ENCODE measurements at regions not wholly inside any gene's neighbourhood (a gene's known extent, or its start where the extent isn't known, plus 50 kb on each side); places are given as distances from the start of the nearest gene placed in this dataset.

- no peak overlapping the region for H3K4me2 ChIP-seq (ENCODE audit: insufficient read depth, low read length, poor library complexity, severe bottlenecking)
- no peak overlapping the region for H3K9ac ChIP-seq (ENCODE audit: low read depth, low read length, poor library complexity)
- no peak overlapping the region for H2AFZ ChIP-seq (ENCODE audit: low read length)
- H3K36me3 ChIP-seq (replicated peaks in 1 of 2; ENCODE audit: control insufficient read depth in 2 of 2, insufficient read depth in 2 of 2, low read length in 2 of 2), result no peaks in the 10 kb centered on the region
- no peak overlapping the region for H3K4ac ChIP-seq (ENCODE audit: low read length)
- H3K79me1 ChIP-seq (ENCODE audit: low read depth, low read length), result no peaks in the 10 kb centered on the region
- H2BK15ac ChIP-seq (ENCODE audit: low read length), result no peak overlapping the region
- no peak overlapping the region for H2AK5ac ChIP-seq (ENCODE audit: low read depth, low read length)
- no peak overlapping the region for H4K8ac ChIP-seq (ENCODE audit: low read depth, low read length)
- H3K23ac ChIP-seq (ENCODE audit: low read depth, low read length, poor library complexity), result no peak overlapping the region
- peaks cover 0 to 22% of the 10 kb centered on the region in 2 donors for H3K9me3 ChIP-seq (replicated peaks in 1 of 2; ENCODE audit: control insufficient read depth in 2 of 2, insufficient read depth in 1 of 2, low read depth in 1 of 2, low read length in 2 of 2)
- H2BK120ac ChIP-seq (ENCODE audit: low read depth, low read length), result no peak overlapping the region
- no peak overlapping the region for H3K4me3 ChIP-seq (ENCODE audit: low read length in 2 of 2)
- no peak for DNase-seq (ENCODE audit: low spot score)
- H2BK12ac ChIP-seq (ENCODE audit: low read length), result no peak overlapping the region
- no CpG with 5 or more reads among the region's 1 CpG for WGBS, 2 donors (ENCODE audit: extremely low coverage in 2 of 2, insufficient read length in 2 of 2, insufficient replicate concordance in 1 of 2)
- no peak overlapping the region for H3K14ac ChIP-seq (ENCODE audit: low read length)
- H3K4me1 ChIP-seq (ENCODE audit: control insufficient read depth in 2 of 2, insufficient read depth in 1 of 2, low read depth in 1 of 2, low read length in 2 of 2), result no peaks in the 10 kb centered on the region
- H3K27ac ChIP-seq (replicated peaks; ENCODE audit: low read length), result no peak overlapping the region
- H3K27me3 ChIP-seq (ENCODE audit: control insufficient read depth in 3 of 3, insufficient read depth in 3 of 3, low read depth in 1 of 3, low read length in 3 of 3), result no peaks in the 10 kb centered on the region
- H3K18ac ChIP-seq (ENCODE audit: low read length), result no peak overlapping the region
- no peak overlapping the region for H2BK5ac ChIP-seq (ENCODE audit: low read length)
- no peak overlapping the region for H4K91ac ChIP-seq (ENCODE audit: low read depth, low read length, poor library complexity)
These were observed 482.5 kb upstream of the SPRY2 start for GRCh38 chr13:80823472-80823871.

GRCh38 chr13:80821466-80821865 is 480.5 kb upstream of the SPRY2 start:
- Histone ChIP-seq H3K9ac (ENCODE audit: low read depth, low read length, poor library complexity) (no peak overlapping the region), H3K18ac (ENCODE audit: low read length) (no peak overlapping the region), H4K8ac (ENCODE audit: low read depth, low read length) (no peak overlapping the region), H3K4me3 (ENCODE audit: low read length in 2 of 2) (no peak overlapping the region), H2BK120ac (ENCODE audit: low read depth, low read length) (no peak overlapping the region), H3K79me1 (ENCODE audit: low read depth, low read length) (no peaks in the 10 kb centered on the region), H3K4me1 (ENCODE audit: control insufficient read depth in 2 of 2, insufficient read depth in 1 of 2, low read depth in 1 of 2, low read length in 2 of 2) (no peaks in the 10 kb centered on the region), H3K36me3 (replicated peaks in 1 of 2; ENCODE audit: control insufficient read depth in 2 of 2, insufficient read depth in 2 of 2, low read length in 2 of 2) (no peaks in the 10 kb centered on the region), H3K23ac (ENCODE audit: low read depth, low read length, poor library complexity) (no peak overlapping the region), H2BK5ac (ENCODE audit: low read length) (no peak overlapping the region), H3K27me3 (ENCODE audit: control insufficient read depth in 3 of 3, insufficient read depth in 3 of 3, low read depth in 1 of 3, low read length in 3 of 3) (no peaks in the 10 kb centered on the region), H3K4me2 (ENCODE audit: insufficient read depth, low read length, poor library complexity, severe bottlenecking) (no peak overlapping the region), H4K91ac (ENCODE audit: low read depth, low read length, poor library complexity) (no peak overlapping the region), H3K14ac (ENCODE audit: low read length) (no peak overlapping the region), H3K9me3 (replicated peaks in 1 of 2; ENCODE audit: control insufficient read depth in 2 of 2, insufficient read depth in 1 of 2, low read depth in 1 of 2, low read length in 2 of 2) (peaks cover 0 to 34% of the 10 kb centered on the region in 2 donors), H2BK12ac (ENCODE audit: low read length) (no peak overlapping the region), H2AFZ (ENCODE audit: low read length) (no peak overlapping the region), H2BK15ac (ENCODE audit: low read length) (no peak overlapping the region), H3K27ac (replicated peaks; ENCODE audit: low read length) (no peak overlapping the region), H3K4ac (ENCODE audit: low read length) (no peak overlapping the region), H2AK5ac (ENCODE audit: low read depth, low read length) (no peak overlapping the region)
- no peak for DNase-seq (ENCODE audit: low spot score)

- WGBS, 2 donors (ENCODE audit: extremely low coverage in 2 of 2, insufficient read length in 2 of 2, insufficient replicate concordance in 1 of 2), result no CpG with 5 or more reads among the region's 1 CpG
- Histone ChIP-seq H2AK5ac (ENCODE audit: low read depth, low read length) (no peak overlapping the region), H3K9ac (ENCODE audit: low read depth, low read length, poor library complexity) (no peak overlapping the region), H3K4me3 (ENCODE audit: low read length in 2 of 2) (no peak overlapping the region), H2BK15ac (ENCODE audit: low read length) (no peak overlapping the region), H2BK12ac (ENCODE audit: low read length) (no peak overlapping the region), H3K79me1 (ENCODE audit: low read depth, low read length) (no peaks in the 10 kb centered on the region), H3K9me3 (replicated peaks in 1 of 2; ENCODE audit: control insufficient read depth in 2 of 2, insufficient read depth in 1 of 2, low read depth in 1 of 2, low read length in 2 of 2) (peaks cover 0 to 22% of the 10 kb centered on the region in 2 donors), H4K8ac (ENCODE audit: low read depth, low read length) (no peak overlapping the region), H3K27ac (replicated peaks; ENCODE audit: low read length) (no peak overlapping the region), H3K4me2 (ENCODE audit: insufficient read depth, low read length, poor library complexity, severe bottlenecking) (no peak overlapping the region), H2BK120ac (ENCODE audit: low read depth, low read length) (no peak overlapping the region), H3K4ac (ENCODE audit: low read length) (no peak overlapping the region), H3K18ac (ENCODE audit: low read length) (no peak overlapping the region), H3K36me3 (replicated peaks in 1 of 2; ENCODE audit: control insufficient read depth in 2 of 2, insufficient read depth in 2 of 2, low read length in 2 of 2) (no peaks in the 10 kb centered on the region), H3K23ac (ENCODE audit: low read depth, low read length, poor library complexity) (no peak overlapping the region), H2AFZ (ENCODE audit: low read length) (no peak overlapping the region), H3K14ac (ENCODE audit: low read length) (no peak overlapping the region), H4K91ac (ENCODE audit: low read depth, low read length, poor library complexity) (no peak overlapping the region), H3K27me3 (ENCODE audit: control insufficient read depth in 3 of 3, insufficient read depth in 3 of 3, low read depth in 1 of 3, low read length in 3 of 3) (no peaks in the 10 kb centered on the region), H2BK5ac (ENCODE audit: low read length) (no peak overlapping the region), H3K4me1 (ENCODE audit: control insufficient read depth in 2 of 2, insufficient read depth in 1 of 2, low read depth in 1 of 2, low read length in 2 of 2) (no peaks in the 10 kb centered on the region)
- DNase-seq (ENCODE audit: low spot score), result no peak
These were observed 477.1 kb upstream of the SPRY2 start for GRCh38 chr13:80817979-80818378.

- Histone ChIP-seq H3K9me3 (replicated peaks in 1 of 2; ENCODE audit: control insufficient read depth in 2 of 2, insufficient read depth in 1 of 2, low read depth in 1 of 2, low read length in 2 of 2) (peaks cover 0 to 28% of the 10 kb centered on the region in 2 donors), H3K4ac (ENCODE audit: low read length) (no peak overlapping the region), H2BK5ac (ENCODE audit: low read length) (no peak overlapping the region), H4K8ac (ENCODE audit: low read depth, low read length) (no peak overlapping the region), H3K4me3 (ENCODE audit: low read length in 2 of 2) (no peak overlapping the region), H3K4me1 (ENCODE audit: control insufficient read depth in 2 of 2, insufficient read depth in 1 of 2, low read depth in 1 of 2, low read length in 2 of 2) (no peaks in the 10 kb centered on the region), H3K14ac (ENCODE audit: low read length) (no peak overlapping the region), H3K27ac (replicated peaks; ENCODE audit: low read length) (no peak overlapping the region), H2BK12ac (ENCODE audit: low read length) (no peak overlapping the region), H3K36me3 (replicated peaks in 1 of 2; ENCODE audit: control insufficient read depth in 2 of 2, insufficient read depth in 2 of 2, low read length in 2 of 2) (no peaks in the 10 kb centered on the region), H2BK120ac (ENCODE audit: low read depth, low read length) (no peak overlapping the region), H2AFZ (ENCODE audit: low read length) (no peak overlapping the region), H3K9ac (ENCODE audit: low read depth, low read length, poor library complexity) (no peak overlapping the region), H4K91ac (ENCODE audit: low read depth, low read length, poor library complexity) (no peak overlapping the region), H2BK15ac (ENCODE audit: low read length) (no peak overlapping the region), H3K4me2 (ENCODE audit: insufficient read depth, low read length, poor library complexity, severe bottlenecking) (no peak overlapping the region), H3K79me1 (ENCODE audit: low read depth, low read length) (no peaks in the 10 kb centered on the region), H3K27me3 (ENCODE audit: control insufficient read depth in 3 of 3, insufficient read depth in 3 of 3, low read depth in 1 of 3, low read length in 3 of 3) (no peaks in the 10 kb centered on the region), H3K23ac (ENCODE audit: low read depth, low read length, poor library complexity) (no peak overlapping the region), H2AK5ac (ENCODE audit: low read depth, low read length) (no peak overlapping the region), H3K18ac (ENCODE audit: low read length) (no peak overlapping the region)
- DNase-seq (ENCODE audit: low spot score), result no peak
These were observed 473.6 kb upstream of the SPRY2 start for GRCh38 chr13:80814541-80814940.

Data from neuronal stem cell (in vitro differentiated cells).